Activated B cell treated with CpG ODN at 0.5 μM for 24 hours (primary cell): ENCODE measurements at regions not wholly inside any gene's neighbourhood (a gene's known extent, or its start where the extent isn't known, plus 50 kb on each side); places are given as distances from the start of the nearest gene placed in this dataset.
"Not testable (repeated sequence)": the region's sequence is repeated elsewhere in the genome, so short reads cannot be mapped to it uniquely, and the experiment has no call there.

Source experiments
- ATAC-seq: fragments of 200-7000 bp; cut with Tn5 transposase; one replicate; pipeline ENCODE4 v1.10.0; 2021; ENCODE audit warnings: low read depth, mild to moderate bottlenecking, moderate library complexity
- CTCF ChIA-PET: fragments of 350-600 bp; sonication (Branson Sonifier 250); formaldehyde crosslinking; loops from one replicate; lab custom pipeline; 2021; ENCODE audit warnings: antibody characterized with exemption; lab: Charles Lee
- POLR2A ChIA-PET: fragments of 350-600 bp; sonication (Branson Sonifier 250); formaldehyde crosslinking; loops from one replicate; lab custom pipeline; 2021; ENCODE audit warnings: antibody characterized with exemption; lab: Charles Lee
- DNase-seq: peaks from one replicate; pipeline ENCODE4 v3.0.0; 2022
- H3K27ac Mint-ChIP-seq: one replicate; pipeline ENCODE4 v1.8.0; 2020; ENCODE audit warnings: mixed read lengths
- H3K27me3 Mint-ChIP-seq: one replicate; pipeline ENCODE4 v1.8.0; 2021; ENCODE audit warnings: mixed read lengths
- H3K36me3 Mint-ChIP-seq: one replicate; pipeline ENCODE4 v1.8.0; 2021; ENCODE audit warnings: low read depth, mixed read lengths
- H3K4me1 Mint-ChIP-seq: one replicate; pipeline ENCODE4 v1.8.0; 2021; ENCODE audit warnings: mixed read lengths
- H3K4me3 Mint-ChIP-seq: one replicate; pipeline ENCODE4 v1.8.0; 2020; ENCODE audit warnings: mild to moderate bottlenecking, mixed read lengths
- H3K9me3 Mint-ChIP-seq: one replicate; pipeline ENCODE4 v1.8.0; 2020; ENCODE audit warnings: mixed read lengths
- CTCF ChIP-seq: fragments of 200-600 bp; IDR thresholded peaks from one replicate; pipeline ENCODE4 v1.8.0; 2022; ENCODE audit warnings: antibody characterized with exemption, mild to moderate bottlenecking
- intact Hi-C: fragments of 100-400 bp; cut with micrococcal nuclease; formaldehyde crosslinking; loops from one replicate; pipeline ENCODE4 v1.15.1; 2024

GRCh38 chr10:7042000-7042399 is 368.8 kb downstream of the SFMBT2 start:
- no peak for ATAC-seq
- TF ChIP-seq CTCF, result no peak
- Mint-ChIP-seq H3K4me3 (no peak overlapping the region), H3K27ac (no peak overlapping the region), H3K9me3 (no peaks in the 10 kb centered on the region), H3K27me3 (peaks cover 7% of the 10 kb centered on the region), H3K4me1 (peaks cover 22% of the 10 kb centered on the region), H3K36me3 (no peaks in the 10 kb centered on the region)
- ChIA-PET CTCF (no interaction called here), POLR2A (no interaction called here)
- DNase-seq, result no peak
- intact Hi-C loops, result no loop called here

GRCh38 chr10:7040681-7041080 is 370.2 kb downstream of the SFMBT2 start:
- Mint-ChIP-seq H3K4me1 (peaks cover 9% of the 10 kb centered on the region), H3K27ac (no peak overlapping the region)

GRCh38 chr10:7039859-7040258 is 371.0 kb downstream of the SFMBT2 start:
- Mint-ChIP-seq H3K27ac (no peak overlapping the region), H3K36me3 (no peaks in the 10 kb centered on the region), H3K9me3 (no peaks in the 10 kb centered on the region), H3K4me3 (no peak overlapping the region), H3K27me3 (peaks cover 7% of the 10 kb centered on the region), H3K4me1 (peaks cover 9% of the 10 kb centered on the region)
- DNase-seq (no peak), ATAC-seq (no peak)
- ChIA-PET CTCF (no interaction called here), POLR2A (no interaction called here)
- intact Hi-C loops, result no loop called here
- no peak for TF ChIP-seq CTCF

More at GRCh38 chr10:7040681-7041080, 370.2 kb downstream of the SFMBT2 start:
- Mint-ChIP-seq H3K27me3 (peaks cover 7% of the 10 kb centered on the region), H3K4me3 (no peak overlapping the region), H3K9me3 (no peaks in the 10 kb centered on the region), H3K36me3 (no peaks in the 10 kb centered on the region)
- intact Hi-C loops, result no loop called here
- no peak for ATAC-seq
- DNase-seq, result no peak
- no peak for TF ChIP-seq CTCF
- ChIA-PET CTCF (no interaction called here), POLR2A (no interaction called here)

- Mint-ChIP-seq H3K27ac (no peak overlapping the region), H3K36me3 (no peaks in the 10 kb centered on the region), H3K27me3 (peaks cover 7% of the 10 kb centered on the region), H3K4me1 (peaks cover 6% of the 10 kb centered on the region), H3K9me3 (no peaks in the 10 kb centered on the region), H3K4me3 (no peak overlapping the region)
- intact Hi-C loops, result no loop called here
- ChIA-PET POLR2A (no interaction called here), CTCF (no interaction called here)
- TF ChIP-seq CTCF, result no peak
- DNase-seq (no peak), ATAC-seq (no peak)
Measured at GRCh38 chr10:7038416-7038815, 372.4 kb downstream of the SFMBT2 start.

GRCh38 chr10:7037434-7037833 is 373.4 kb downstream of the SFMBT2 start:
- intact Hi-C loops, H3K9me3 Mint-ChIP-seq, H3K4me1 Mint-ChIP-seq: not testable (repeated sequence)

GRCh38 chr10:7036951-7037350 is 373.9 kb downstream of the SFMBT2 start:
- intact Hi-C loops, result no loop called here
- Mint-ChIP-seq H3K4me3 (no peak overlapping the region), H3K27me3 (peaks cover 7% of the 10 kb centered on the region), H3K9me3 (no peaks in the 10 kb centered on the region), H3K4me1 (peaks cover 6% of the 10 kb centered on the region), H3K27ac (no peak overlapping the region), H3K36me3 (no peaks in the 10 kb centered on the region)
- DNase-seq (no peak), ATAC-seq (no peak)
- POLR2A ChIA-PET, result no interaction called here
- TF ChIP-seq CTCF, result no peak
- CTCF ChIA-PET, result no interaction called here

More at GRCh38 chr10:7037434-7037833, 373.4 kb downstream of the SFMBT2 start:
- H3K27me3 Mint-ChIP-seq, H3K27ac Mint-ChIP-seq, H3K36me3 Mint-ChIP-seq, ATAC-seq, CTCF ChIA-PET, H3K4me3 Mint-ChIP-seq, DNase-seq, POLR2A ChIA-PET: not testable (repeated sequence)
